ENCODE measurements at regions not wholly inside any gene's neighbourhood (a gene's known extent, or its start where the extent isn't known, plus 50 kb on each side); places are given as distances from the start of the nearest gene placed in this dataset.

DNA sequence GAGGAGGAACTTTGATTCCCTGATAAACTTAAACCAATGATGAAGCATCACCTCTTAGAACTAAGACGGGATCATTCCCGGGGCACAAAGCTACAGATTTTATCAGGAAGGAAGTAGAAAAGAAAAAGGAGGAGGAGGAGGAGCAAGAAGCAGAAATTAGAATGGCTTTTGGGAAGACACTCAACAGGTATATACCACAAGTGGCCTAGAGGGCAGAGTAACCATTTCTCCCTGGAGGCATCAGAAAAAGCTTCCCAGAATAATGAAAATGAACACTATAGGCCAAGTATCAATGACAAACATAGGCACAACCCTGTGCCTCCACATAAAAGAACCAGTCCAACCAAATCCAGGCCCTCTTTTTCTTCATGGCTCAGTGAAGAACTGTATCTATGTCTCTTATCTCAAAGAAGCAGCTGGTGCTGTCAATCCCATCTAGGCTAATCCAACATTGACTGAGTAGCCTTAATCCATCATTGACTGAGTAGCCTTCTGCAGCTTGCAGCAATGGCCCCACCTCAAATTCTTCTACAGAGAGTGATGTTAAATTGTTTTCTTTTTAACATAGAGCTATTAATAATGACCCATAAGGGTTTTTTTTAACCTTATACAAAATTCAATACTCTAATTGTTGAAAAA, 178.8 kb upstream of the KIF2A start:
- TF ChIP-seq, protein P1, sequence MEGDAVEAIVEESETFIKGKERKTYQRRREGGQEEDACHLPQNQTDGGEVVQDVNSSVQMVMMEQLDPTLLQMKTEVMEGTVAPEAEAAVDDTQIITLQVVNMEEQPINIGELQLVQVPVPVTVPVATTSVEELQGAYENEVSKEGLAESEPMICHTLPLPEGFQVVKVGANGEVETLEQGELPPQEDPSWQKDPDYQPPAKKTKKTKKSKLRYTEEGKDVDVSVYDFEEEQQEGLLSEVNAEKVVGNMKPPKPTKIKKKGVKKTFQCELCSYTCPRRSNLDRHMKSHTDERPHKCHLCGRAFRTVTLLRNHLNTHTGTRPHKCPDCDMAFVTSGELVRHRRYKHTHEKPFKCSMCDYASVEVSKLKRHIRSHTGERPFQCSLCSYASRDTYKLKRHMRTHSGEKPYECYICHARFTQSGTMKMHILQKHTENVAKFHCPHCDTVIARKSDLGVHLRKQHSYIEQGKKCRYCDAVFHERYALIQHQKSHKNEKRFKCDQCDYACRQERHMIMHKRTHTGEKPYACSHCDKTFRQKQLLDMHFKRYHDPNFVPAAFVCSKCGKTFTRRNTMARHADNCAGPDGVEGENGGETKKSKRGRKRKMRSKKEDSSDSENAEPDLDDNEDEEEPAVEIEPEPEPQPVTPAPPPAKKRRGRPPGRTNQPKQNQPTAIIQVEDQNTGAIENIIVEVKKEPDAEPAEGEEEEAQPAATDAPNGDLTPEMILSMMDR (IDR thresholded peaks at IDR 0.05; ENCODE audit: low read depth, low read length, missing input control): no peak
- TF ChIP-seq, protein P2, sequence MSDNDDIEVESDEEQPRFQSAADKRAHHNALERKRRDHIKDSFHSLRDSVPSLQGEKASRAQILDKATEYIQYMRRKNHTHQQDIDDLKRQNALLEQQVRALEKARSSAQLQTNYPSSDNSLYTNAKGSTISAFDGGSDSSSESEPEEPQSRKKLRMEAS (IDR thresholded peaks at IDR 0.05): no peak
- TF ChIP-seq, protein P3, sequence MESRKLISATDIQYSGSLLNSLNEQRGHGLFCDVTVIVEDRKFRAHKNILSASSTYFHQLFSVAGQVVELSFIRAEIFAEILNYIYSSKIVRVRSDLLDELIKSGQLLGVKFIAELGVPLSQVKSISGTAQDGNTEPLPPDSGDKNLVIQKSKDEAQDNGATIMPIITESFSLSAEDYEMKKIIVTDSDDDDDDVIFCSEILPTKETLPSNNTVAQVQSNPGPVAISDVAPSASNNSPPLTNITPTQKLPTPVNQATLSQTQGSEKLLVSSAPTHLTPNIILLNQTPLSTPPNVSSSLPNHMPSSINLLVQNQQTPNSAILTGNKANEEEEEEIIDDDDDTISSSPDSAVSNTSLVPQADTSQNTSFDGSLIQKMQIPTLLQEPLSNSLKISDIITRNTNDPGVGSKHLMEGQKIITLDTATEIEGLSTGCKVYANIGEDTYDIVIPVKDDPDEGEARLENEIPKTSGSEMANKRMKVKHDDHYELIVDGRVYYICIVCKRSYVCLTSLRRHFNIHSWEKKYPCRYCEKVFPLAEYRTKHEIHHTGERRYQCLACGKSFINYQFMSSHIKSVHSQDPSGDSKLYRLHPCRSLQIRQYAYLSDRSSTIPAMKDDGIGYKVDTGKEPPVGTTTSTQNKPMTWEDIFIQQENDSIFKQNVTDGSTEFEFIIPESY (IDR thresholded peaks at IDR 0.05): no peak
- TF ChIP-seq EGR1 (IDR thresholded peaks at IDR 0.05; ENCODE audit: low read depth in 2 of 2) (no peak), RXRA (IDR thresholded peaks at IDR 0.05) (no peak), YY1 (IDR thresholded peaks at IDR 0.05) (no peak), SP1 (IDR thresholded peaks at IDR 0.05) (no peak), JUND (IDR thresholded peaks at IDR 0.05) (no peak)
- TF ChIP-seq, protein P4, sequence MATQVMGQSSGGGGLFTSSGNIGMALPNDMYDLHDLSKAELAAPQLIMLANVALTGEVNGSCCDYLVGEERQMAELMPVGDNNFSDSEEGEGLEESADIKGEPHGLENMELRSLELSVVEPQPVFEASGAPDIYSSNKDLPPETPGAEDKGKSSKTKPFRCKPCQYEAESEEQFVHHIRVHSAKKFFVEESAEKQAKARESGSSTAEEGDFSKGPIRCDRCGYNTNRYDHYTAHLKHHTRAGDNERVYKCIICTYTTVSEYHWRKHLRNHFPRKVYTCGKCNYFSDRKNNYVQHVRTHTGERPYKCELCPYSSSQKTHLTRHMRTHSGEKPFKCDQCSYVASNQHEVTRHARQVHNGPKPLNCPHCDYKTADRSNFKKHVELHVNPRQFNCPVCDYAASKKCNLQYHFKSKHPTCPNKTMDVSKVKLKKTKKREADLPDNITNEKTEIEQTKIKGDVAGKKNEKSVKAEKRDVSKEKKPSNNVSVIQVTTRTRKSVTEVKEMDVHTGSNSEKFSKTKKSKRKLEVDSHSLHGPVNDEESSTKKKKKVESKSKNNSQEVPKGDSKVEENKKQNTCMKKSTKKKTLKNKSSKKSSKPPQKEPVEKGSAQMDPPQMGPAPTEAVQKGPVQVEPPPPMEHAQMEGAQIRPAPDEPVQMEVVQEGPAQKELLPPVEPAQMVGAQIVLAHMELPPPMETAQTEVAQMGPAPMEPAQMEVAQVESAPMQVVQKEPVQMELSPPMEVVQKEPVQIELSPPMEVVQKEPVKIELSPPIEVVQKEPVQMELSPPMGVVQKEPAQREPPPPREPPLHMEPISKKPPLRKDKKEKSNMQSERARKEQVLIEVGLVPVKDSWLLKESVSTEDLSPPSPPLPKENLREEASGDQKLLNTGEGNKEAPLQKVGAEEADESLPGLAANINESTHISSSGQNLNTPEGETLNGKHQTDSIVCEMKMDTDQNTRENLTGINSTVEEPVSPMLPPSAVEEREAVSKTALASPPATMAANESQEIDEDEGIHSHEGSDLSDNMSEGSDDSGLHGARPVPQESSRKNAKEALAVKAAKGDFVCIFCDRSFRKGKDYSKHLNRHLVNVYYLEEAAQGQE (IDR thresholded peaks at IDR 0.05): no peak
